Body of pancreas (tissue), 4 donors: ENCODE measurements at regions not wholly inside any gene's neighbourhood (a gene's known extent, or its start where the extent isn't known, plus 50 kb on each side); places are given as distances from the start of the nearest gene placed in this dataset.

Experiments
- CTCF ChIP-seq, 7 experiments: fragments of 450-650 bp in 4 of 7; fragments of 200-600 bp in 3 of 7; sonication (generic) in 3 of 7; IDR thresholded peaks; one replicate each; pipeline ENCODE4 v1.5.1; 2016 to 2019; ENCODE audit warnings: antibody characterized with exemption in 7 of 7
- POLR2A ChIP-seq, 3 donors: fragments of 450-650 bp; IDR thresholded peaks; one replicate each; pipeline ENCODE4 v1.6.1; 2016; ENCODE audit warnings: antibody characterized with exemption in 3 of 3, mild to moderate bottlenecking in 2 of 3

GRCh38 chr2:104289651-104290565, 564.0 kb upstream of the POU3F3 start:
- TF ChIP-seq CTCF (IDR thresholded peaks at IDR 0.05) (no peak), POLR2A (IDR thresholded peaks at IDR 0.05) (no peak)
